GM12801 (cell line): ENCODE measurements at regions not wholly inside any gene's neighbourhood (a gene's known extent, or its start where the extent isn't known, plus 50 kb on each side); places are given as distances from the start of the nearest gene placed in this dataset.

ENCODE experiments used
- TF ChIP-seq, protein P1 (sequence below): IDR thresholded peaks from one replicate; pipeline ENCODE4 v1.5.1; 2011; ENCODE audit warnings: control low read depth; ENCODE audit not compliant: insufficient read length; ENCODE audit errors: extremely low read depth

GRCh38 chr2:58853420-58853819, 612.3 kb upstream of the FANCL start:
- TF ChIP-seq, protein P1, sequence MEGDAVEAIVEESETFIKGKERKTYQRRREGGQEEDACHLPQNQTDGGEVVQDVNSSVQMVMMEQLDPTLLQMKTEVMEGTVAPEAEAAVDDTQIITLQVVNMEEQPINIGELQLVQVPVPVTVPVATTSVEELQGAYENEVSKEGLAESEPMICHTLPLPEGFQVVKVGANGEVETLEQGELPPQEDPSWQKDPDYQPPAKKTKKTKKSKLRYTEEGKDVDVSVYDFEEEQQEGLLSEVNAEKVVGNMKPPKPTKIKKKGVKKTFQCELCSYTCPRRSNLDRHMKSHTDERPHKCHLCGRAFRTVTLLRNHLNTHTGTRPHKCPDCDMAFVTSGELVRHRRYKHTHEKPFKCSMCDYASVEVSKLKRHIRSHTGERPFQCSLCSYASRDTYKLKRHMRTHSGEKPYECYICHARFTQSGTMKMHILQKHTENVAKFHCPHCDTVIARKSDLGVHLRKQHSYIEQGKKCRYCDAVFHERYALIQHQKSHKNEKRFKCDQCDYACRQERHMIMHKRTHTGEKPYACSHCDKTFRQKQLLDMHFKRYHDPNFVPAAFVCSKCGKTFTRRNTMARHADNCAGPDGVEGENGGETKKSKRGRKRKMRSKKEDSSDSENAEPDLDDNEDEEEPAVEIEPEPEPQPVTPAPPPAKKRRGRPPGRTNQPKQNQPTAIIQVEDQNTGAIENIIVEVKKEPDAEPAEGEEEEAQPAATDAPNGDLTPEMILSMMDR: no peak

- TF ChIP-seq, protein P1: no peak
Observed at GRCh38 chr2:58852905-58853304, 611.8 kb upstream of the FANCL start.

DNA sequence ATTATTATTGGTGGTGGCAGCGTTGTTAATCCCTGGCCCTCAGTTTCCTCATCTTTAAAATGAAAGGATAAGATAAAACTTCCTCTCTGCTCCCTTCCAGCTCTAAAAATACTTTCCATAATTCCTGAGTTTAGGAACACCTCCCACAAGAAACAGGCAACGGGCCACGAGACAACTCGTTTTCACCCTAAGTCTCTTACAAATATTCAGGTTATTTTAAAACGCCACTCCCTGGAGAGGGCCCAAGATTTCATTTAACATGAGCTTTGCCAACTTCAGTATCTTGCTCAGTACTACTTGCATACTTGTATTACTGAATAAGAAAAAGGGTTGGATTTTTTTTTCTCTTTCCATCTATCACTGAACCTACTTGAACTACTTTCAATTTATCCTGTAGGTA, 611.1 kb upstream of the FANCL start:
- TF ChIP-seq, protein P1: no peak

DNA sequence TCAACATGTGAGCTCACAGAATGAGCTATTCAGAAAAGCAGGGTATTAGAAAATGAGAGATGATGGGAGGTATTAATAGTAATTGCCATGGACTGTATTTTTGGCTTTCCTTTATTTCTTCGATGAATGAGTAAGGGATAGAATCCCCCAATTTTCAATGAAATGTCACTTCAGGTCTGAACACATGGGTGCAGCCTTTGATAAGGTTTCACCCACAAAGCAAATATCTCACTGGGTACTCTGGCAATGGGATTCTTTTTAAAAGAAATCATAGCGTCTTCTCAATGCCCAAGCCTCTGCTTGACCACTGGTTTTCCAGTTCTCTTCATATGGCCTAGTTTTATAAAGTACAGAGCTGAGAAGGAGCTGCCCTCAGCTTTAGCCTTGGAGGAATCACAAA, 610.5 kb upstream of the FANCL start:
- TF ChIP-seq, protein P1: no peak

DNA sequence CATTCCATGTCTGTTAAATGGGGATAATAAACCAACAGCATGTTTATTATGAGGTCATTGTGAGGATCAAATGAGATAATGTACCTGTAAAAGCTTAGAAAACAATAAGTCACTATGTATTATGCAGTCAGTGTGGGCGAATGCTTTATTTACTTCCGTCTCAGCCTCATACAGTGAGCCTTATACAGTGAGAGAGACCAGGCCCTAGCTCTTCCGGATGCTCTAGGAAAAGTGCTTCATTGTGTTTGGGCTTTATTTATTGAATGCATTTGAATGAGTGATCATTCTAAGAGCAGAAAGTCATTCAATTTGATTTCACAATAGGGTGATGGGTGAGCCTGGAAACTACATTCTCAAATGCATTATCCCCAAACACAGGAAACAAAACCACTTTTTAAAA, 603.9 kb upstream of the FANCL start:
- TF ChIP-seq, protein P1: no peak

- TF ChIP-seq, protein P1: no peak
Observed at GRCh38 chr2:58842501-58843155, 601.5 kb upstream of the FANCL start.

DNA sequence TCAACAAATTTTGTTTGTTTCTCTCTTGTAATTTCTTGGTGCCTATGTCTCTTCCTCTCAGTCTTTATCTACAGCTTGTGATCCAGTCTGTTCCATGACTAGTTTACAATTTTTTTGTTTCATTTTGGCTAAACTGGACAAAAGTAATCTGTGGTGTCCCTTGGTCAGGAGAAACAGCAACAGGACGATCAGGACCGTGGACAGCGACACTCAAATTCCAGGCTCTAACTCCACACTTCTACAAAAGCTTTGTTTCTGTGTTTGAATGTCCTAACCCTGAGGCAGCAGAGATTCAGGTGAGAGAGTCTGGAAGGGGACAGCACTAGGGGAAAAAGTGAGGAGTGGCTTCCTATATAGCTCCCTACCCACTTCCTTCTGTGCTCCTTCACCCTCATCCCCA, 593.3 kb upstream of the FANCL start:
- TF ChIP-seq, protein P1: no peak
